ENCODE measurements at regions not wholly inside any gene's neighbourhood (a gene's known extent, or its start where the extent isn't known, plus 50 kb on each side); places are given as distances from the start of the nearest gene placed in this dataset.

GRCh38 chr21:36532769-36533467 lies 53.0 kb upstream of the CLDN14 start:
- Histone ChIP-seq H3K4me1 (ENCODE audit: control insufficient read depth in 1 of 2, insufficient read depth in 2 of 2, low read length in 2 of 2) (no peaks in the 10 kb centered on the region), H3K9ac (ENCODE audit: insufficient read depth, low read length, poor library complexity, severe bottlenecking) (no peak overlapping the region), H2AFZ (ENCODE audit: insufficient read depth, low read depth, low read length, poor library complexity, severe bottlenecking) (no peak overlapping the region), H3K36me3 (replicated peaks in 1 of 2; ENCODE audit: control insufficient read depth in 1 of 2, insufficient read depth in 2 of 2, low read length in 2 of 2) (no peaks in the 10 kb centered on the region), H3K9me3 (replicated peaks in 1 of 2; ENCODE audit: control insufficient read depth in 1 of 2, insufficient read depth in 1 of 2, low read length in 2 of 2) (no peaks in the 10 kb centered on the region), H3K4me3 (replicated peaks in 1 of 3; ENCODE audit: low read depth in 2 of 3, low read length in 3 of 3) (no peak overlapping the region), H4K20me1 (ENCODE audit: insufficient read depth, low read length) (no peaks in the 10 kb centered on the region), H3K79me2 (ENCODE audit: insufficient read depth, low read length) (no peaks in the 10 kb centered on the region), H3K27me3 (ENCODE audit: control insufficient read depth in 2 of 2, insufficient read depth in 2 of 2, low read length in 2 of 2) (no peaks in the 10 kb centered on the region), H3K27ac (ENCODE audit: low read depth in 1 of 2, low read length in 2 of 2) (no peak overlapping the region), H3K4me2 (replicated peaks; ENCODE audit: extremely low read depth, low read length, poor library complexity, severe bottlenecking) (no peak overlapping the region)
- no peak overlapping the region for H3K4me3 Mint-ChIP-seq
- peaks cover 1 to 5% (median 2%) of the 10 kb centered on the region in 3 donors for H3K27me3 Mint-ChIP-seq (ENCODE audit: low read depth in 3 of 3)
- DNase-seq, result no peak
- no peaks in the 10 kb centered on the region for H3K9me3 Mint-ChIP-seq
- H3K27ac Mint-ChIP-seq, result no peak overlapping the region
- TF ChIP-seq CTCF (IDR thresholded peaks at IDR 0.05), result no peak
- intact Hi-C loops (cut with micrococcal nuclease), result no loop called here
- H3K4me1 Mint-ChIP-seq, result peaks cover 2% of the 10 kb centered on the region
- H3K36me3 Mint-ChIP-seq, result no peaks in the 10 kb centered on the region
- WGBS (ENCODE audit: insufficient coverage), result 94% methylated on average over 10 of the region's 15 CpGs

- Histone ChIP-seq H3K4me2 (replicated peaks; ENCODE audit: extremely low read depth, low read length, poor library complexity, severe bottlenecking) (no peak overlapping the region), H3K9me3 (replicated peaks in 1 of 2; ENCODE audit: control insufficient read depth in 1 of 2, insufficient read depth in 1 of 2, low read length in 2 of 2) (no peaks in the 10 kb centered on the region), H2AFZ (ENCODE audit: insufficient read depth, low read depth, low read length, poor library complexity, severe bottlenecking) (no peak overlapping the region), H3K36me3 (replicated peaks in 1 of 2; ENCODE audit: control insufficient read depth in 1 of 2, insufficient read depth in 2 of 2, low read length in 2 of 2) (no peaks in the 10 kb centered on the region), H4K20me1 (ENCODE audit: insufficient read depth, low read length) (no peaks in the 10 kb centered on the region), H3K27ac (ENCODE audit: low read depth in 1 of 2, low read length in 2 of 2) (no peak overlapping the region), H3K9ac (ENCODE audit: insufficient read depth, low read length, poor library complexity, severe bottlenecking) (no peak overlapping the region), H3K4me3 (replicated peaks in 1 of 3; ENCODE audit: low read depth in 2 of 3, low read length in 3 of 3) (no peak overlapping the region), H3K4me1 (ENCODE audit: control insufficient read depth in 1 of 2, insufficient read depth in 2 of 2, low read length in 2 of 2) (no peaks in the 10 kb centered on the region), H3K27me3 (ENCODE audit: control insufficient read depth in 2 of 2, insufficient read depth in 2 of 2, low read length in 2 of 2) (no peaks in the 10 kb centered on the region), H3K79me2 (ENCODE audit: insufficient read depth, low read length) (no peaks in the 10 kb centered on the region)
- no peak for DNase-seq
- intact Hi-C loops (cut with micrococcal nuclease), result no loop called here
- WGBS (ENCODE audit: insufficient coverage), result 82% methylated on average over 6 of the region's 6 CpGs
- Mint-ChIP-seq H3K4me3 (no peak overlapping the region), H3K27ac (no peak overlapping the region), H3K36me3 (no peaks in the 10 kb centered on the region), H3K4me1 (peaks cover 2% of the 10 kb centered on the region), H3K9me3 (no peaks in the 10 kb centered on the region), H3K27me3 (ENCODE audit: low read depth in 3 of 3) (peaks cover 1 to 5% (median 2%) of the 10 kb centered on the region in 3 donors)
- no peak for TF ChIP-seq CTCF (IDR thresholded peaks at IDR 0.05)
Measured at GRCh38 chr21:36533468-36533848, 53.5 kb upstream of the CLDN14 start.

Measured in CD14-positive monocyte (primary cell).